ENCODE measurements at regions not wholly inside any gene's neighbourhood (a gene's known extent, or its start where the extent isn't known, plus 50 kb on each side); places are given as distances from the start of the nearest gene placed in this dataset.

- 95% methylated on average over 2 of the region's 2 CpGs for WGBS (ENCODE audit: insufficient coverage)
- Mint-ChIP-seq H3K27ac (no peak overlapping the region), H3K9me3 (peaks cover 3 to 9% (median 7%) of the 10 kb centered on the region in 7 donors), H3K4me1 (no peaks in the 10 kb centered on the region), H3K27me3 (ENCODE audit: low read depth in 3 of 3) (peaks cover 0 to 2% (median 0%) of the 10 kb centered on the region in 3 donors), H3K4me3 (no peak overlapping the region), H3K36me3 (peaks cover 0 to 4% of the 10 kb centered on the region in 2 donors)
- intact Hi-C loops (cut with micrococcal nuclease) = no loop called here
- Histone ChIP-seq H3K27ac (ENCODE audit: low read depth in 1 of 2, low read length in 2 of 2) (no peak overlapping the region), H3K9ac (ENCODE audit: insufficient read depth, low read length, poor library complexity, severe bottlenecking) (no peak overlapping the region), H3K27me3 (ENCODE audit: control insufficient read depth in 2 of 2, insufficient read depth in 2 of 2, low read length in 2 of 2) (no peaks in the 10 kb centered on the region), H3K79me2 (ENCODE audit: insufficient read depth, low read length) (no peaks in the 10 kb centered on the region), H3K4me1 (ENCODE audit: control insufficient read depth in 1 of 2, insufficient read depth in 2 of 2, low read length in 2 of 2) (no peaks in the 10 kb centered on the region), H3K4me3 (replicated peaks in 1 of 3; ENCODE audit: low read depth in 2 of 3, low read length in 3 of 3) (no peak overlapping the region), H3K36me3 (replicated peaks in 1 of 2; ENCODE audit: control insufficient read depth in 1 of 2, insufficient read depth in 2 of 2, low read length in 2 of 2) (no peaks in the 10 kb centered on the region), H2AFZ (ENCODE audit: insufficient read depth, low read depth, low read length, poor library complexity, severe bottlenecking) (no peak overlapping the region), H3K4me2 (replicated peaks; ENCODE audit: extremely low read depth, low read length, poor library complexity, severe bottlenecking) (no peak overlapping the region), H4K20me1 (ENCODE audit: insufficient read depth, low read length) (peaks cover 31% of the 10 kb centered on the region), H3K9me3 (replicated peaks in 1 of 2; ENCODE audit: control insufficient read depth in 1 of 2, insufficient read depth in 1 of 2, low read length in 2 of 2) (peaks cover 0 to 6% of the 10 kb centered on the region in 2 donors)
- no peak for DNase-seq
- TF ChIP-seq CTCF (IDR thresholded peaks at IDR 0.05) = no peak
These were observed 59.0 kb upstream of the MACF1 start for GRCh38 chr1:39145331-39145965.

GRCh38 chr1:39146681-39147080 is 57.8 kb upstream of the MACF1 start:
- Histone ChIP-seq H4K20me1 (ENCODE audit: insufficient read depth, low read length) (peaks cover 26% of the 10 kb centered on the region), H3K4me2 (replicated peaks; ENCODE audit: extremely low read depth, low read length, poor library complexity, severe bottlenecking) (no peak overlapping the region), H3K27me3 (ENCODE audit: control insufficient read depth in 2 of 2, insufficient read depth in 2 of 2, low read length in 2 of 2) (no peaks in the 10 kb centered on the region), H3K27ac (ENCODE audit: low read depth in 1 of 2, low read length in 2 of 2) (no peak overlapping the region), H3K9me3 (replicated peaks in 1 of 2; ENCODE audit: control insufficient read depth in 1 of 2, insufficient read depth in 1 of 2, low read length in 2 of 2) (peaks cover 0 to 6% of the 10 kb centered on the region in 2 donors), H3K9ac (ENCODE audit: insufficient read depth, low read length, poor library complexity, severe bottlenecking) (no peak overlapping the region), H3K36me3 (replicated peaks in 1 of 2; ENCODE audit: control insufficient read depth in 1 of 2, insufficient read depth in 2 of 2, low read length in 2 of 2) (no peaks in the 10 kb centered on the region), H2AFZ (ENCODE audit: insufficient read depth, low read depth, low read length, poor library complexity, severe bottlenecking) (no peak overlapping the region), H3K4me1 (ENCODE audit: control insufficient read depth in 1 of 2, insufficient read depth in 2 of 2, low read length in 2 of 2) (no peaks in the 10 kb centered on the region), H3K4me3 (replicated peaks in 1 of 3; ENCODE audit: low read depth in 2 of 3, low read length in 3 of 3) (no peak overlapping the region), H3K79me2 (ENCODE audit: insufficient read depth, low read length) (no peaks in the 10 kb centered on the region)
- Mint-ChIP-seq H3K4me3 (no peak overlapping the region), H3K27me3 (ENCODE audit: low read depth in 3 of 3) (peaks cover 0 to 2% (median 0%) of the 10 kb centered on the region in 3 donors), H3K9me3 (peaks cover 3 to 9% (median 7%) of the 10 kb centered on the region in 7 donors), H3K4me1 (no peaks in the 10 kb centered on the region), H3K36me3 (peaks cover 0 to 4% of the 10 kb centered on the region in 2 donors), H3K27ac (no peak overlapping the region)
- TF ChIP-seq CTCF (IDR thresholded peaks at IDR 0.05) = no peak
- intact Hi-C loops (cut with micrococcal nuclease) = no loop called here
- no peak for DNase-seq

All from CD14-positive monocyte (primary cell).